IMR-90 (cell line): ENCODE measurements at regions not wholly inside any gene's neighbourhood (a gene's known extent, or its start where the extent isn't known, plus 50 kb on each side); places are given as distances from the start of the nearest gene placed in this dataset.

Source experiments
- ATAC-seq: fragments of 200-7000 bp; cut with Tn5 transposase; 2 replicates; pipeline ENCODE4 v1.9.1; 2020; ENCODE audit warnings: low read depth, mild to moderate bottlenecking, moderate library complexity
- BruUV-seq: library from RNA; stranded (reverse); fragments of 400-500 nt; replicated peaks from 2 replicates; lab custom pipeline; 2021; lab: Mats Ljungman, UMichigan
- CTCF ChIA-PET: fragments of 300-600 bp; formaldehyde crosslinking; extraction: SDS; loops from one replicate; lab custom pipeline; 2021; ENCODE audit warnings: antibody characterized with exemption; lab: Yijun Ruan, JAX
- POLR2A ChIA-PET: fragments of 300-600 bp; sonication (Branson Sonifier 250); formaldehyde crosslinking; loops from one replicate; lab custom pipeline; 2022; ENCODE audit warnings: antibody characterized with exemption; ENCODE audit not compliant: unreplicated experiment; lab: Charles Lee
- DNase-seq: peaks from one replicate; pipeline ENCODE4 v3.0.0; 2013
- H2AFZ ChIP-seq: replicated peaks from 2 replicates; pipeline ENCODE3; 2013; ENCODE audit warnings: low read length, mild to moderate bottlenecking; ENCODE audit not compliant: poor library complexity
- H2AK5ac ChIP-seq: 2 replicates; pipeline ENCODE4 v1.6.1; 2013; ENCODE audit warnings: low read depth, low read length, inconsistent platforms
- H2AK9ac ChIP-seq: replicated peaks from 2 replicates; pipeline ENCODE3; 2013; ENCODE audit warnings: mild to moderate bottlenecking, low read depth, low read length, moderate library complexity; ENCODE audit not compliant: poor library complexity
- H2BK120ac ChIP-seq: 2 replicates; pipeline ENCODE4 v1.6.1; 2013; ENCODE audit warnings: low read depth, low read length, inconsistent platforms
- H2BK15ac ChIP-seq: 3 replicates; pipeline ENCODE4 v1.6.1; 2013; ENCODE audit warnings: low read depth, low read length, inconsistent platforms
- H2BK20ac ChIP-seq: 2 replicates; pipeline ENCODE4 v1.6.1; 2013; ENCODE audit warnings: low read depth, mild to moderate bottlenecking, inconsistent platforms, low read length, moderate library complexity
- H2BK5ac ChIP-seq: 2 replicates; pipeline ENCODE4 v1.6.1; 2013; ENCODE audit warnings: mild to moderate bottlenecking, low read depth, low read length, inconsistent platforms; ENCODE audit not compliant: poor library complexity, severe bottlenecking
- H3K14ac ChIP-seq: replicated peaks from 2 replicates; pipeline ENCODE4 v1.6.1; 2013; ENCODE audit warnings: low read depth, low read length, inconsistent platforms
- H3K18ac ChIP-seq: 2 replicates; pipeline ENCODE4 v1.6.1; 2013; ENCODE audit warnings: low read depth, low read length, control low read depth
- H3K23ac ChIP-seq: 2 replicates; pipeline ENCODE4 v1.6.1; 2013; ENCODE audit warnings: low read depth, low read length, inconsistent platforms
- H3K27ac ChIP-seq: 2 replicates; pipeline ENCODE4 v1.5.1; 2013; ENCODE audit warnings: mild to moderate bottlenecking, control low read depth, low read length; ENCODE audit not compliant: insufficient read depth
- H3K27me3 ChIP-seq: 2 replicates; pipeline ENCODE4 v1.6.1; 2013; ENCODE audit warnings: low read length; ENCODE audit not compliant: control insufficient read depth, insufficient read depth
- H3K36me3 ChIP-seq: 2 replicates; pipeline ENCODE4 v1.6.1; 2013; ENCODE audit warnings: low read length, mixed read lengths; ENCODE audit not compliant: control insufficient read depth, insufficient read depth
- H3K4ac ChIP-seq: 2 replicates; pipeline ENCODE4 v1.6.1; 2013; ENCODE audit warnings: low read depth, low read length, inconsistent platforms
- H3K4me1 ChIP-seq: 2 replicates; pipeline ENCODE4 v1.6.1; 2013; ENCODE audit warnings: low read length, mixed read lengths; ENCODE audit not compliant: control insufficient read depth, insufficient read depth
- H3K4me2 ChIP-seq: 2 replicates; pipeline ENCODE4 v1.6.1; 2013; ENCODE audit warnings: low read depth, mild to moderate bottlenecking, control low read depth, low read length, moderate library complexity
- H3K4me3 ChIP-seq: 2 replicates; pipeline ENCODE4 v1.5.1; 2013; ENCODE audit warnings: low read depth, mild to moderate bottlenecking, control low read depth, low read length, moderate library complexity; ENCODE audit not compliant: insufficient read depth
- H3K56ac ChIP-seq: 2 replicates; pipeline ENCODE4 v1.6.1; 2013; ENCODE audit warnings: low read length, inconsistent platforms; ENCODE audit not compliant: insufficient read depth; ENCODE audit errors: extremely low read depth
- H3K79me1 ChIP-seq, 2 experiments: 2 replicates each; pipeline ENCODE4 v1.6.1; 2013; ENCODE audit warnings: low read length in 2 of 2, inconsistent platforms in 1 of 2, low read depth in 1 of 2
- H3K9ac ChIP-seq: 2 replicates; pipeline ENCODE4 v1.6.1; 2013; ENCODE audit warnings: low read depth, low read length, control low read depth
- H3K9me1 ChIP-seq: 2 replicates; pipeline ENCODE4 v1.6.1; 2013; ENCODE audit warnings: low read length, inconsistent platforms; ENCODE audit not compliant: insufficient read depth
- H3K9me3 ChIP-seq: 2 replicates; pipeline ENCODE4 v1.6.1; 2013; ENCODE audit warnings: low read length; ENCODE audit not compliant: control insufficient read depth, insufficient read depth
- H4K20me1 ChIP-seq: 2 replicates; pipeline ENCODE4 v1.6.1; 2013; ENCODE audit warnings: low read length, inconsistent platforms; ENCODE audit not compliant: insufficient read depth
- H4K5ac ChIP-seq: 2 replicates; pipeline ENCODE4 v1.6.1; 2013; ENCODE audit warnings: mild to moderate bottlenecking, low read depth, low read length, control low read depth
- H4K8ac ChIP-seq, 2 experiments: 2 replicates each; pipeline ENCODE4 v1.6.1; 2013; ENCODE audit warnings: low read depth in 2 of 2, low read length in 2 of 2, control low read depth in 1 of 2, inconsistent platforms in 1 of 2
- H4K91ac ChIP-seq: 2 replicates; pipeline ENCODE4 v1.6.1; 2013; ENCODE audit warnings: low read depth, low read length, inconsistent platforms; ENCODE audit not compliant: insufficient read depth
- BHLHE40 ChIP-seq: fragments of 150-350 bp; IDR thresholded peaks from 2 replicates; pipeline ENCODE4 v1.6.1; 2016; ENCODE audit warnings: mild to moderate bottlenecking, low read depth, low read length
- CEBPB ChIP-seq: IDR thresholded peaks from 2 replicates; pipeline ENCODE4 v1.6.1; 2012; ENCODE audit warnings: low read depth, low read length, improper control_type of control experiment
- MAFK ChIP-seq: IDR thresholded peaks from 2 replicates; pipeline ENCODE4 v1.6.1; 2012; ENCODE audit warnings: low read depth, low read length, improper control_type of control experiment
- POLR2A ChIP-seq: IDR thresholded peaks from 2 replicates; pipeline ENCODE4 v1.6.1; 2012; ENCODE audit warnings: mild to moderate bottlenecking, low read depth, low read length
- WGBS, 2 experiments: methylation state at CpG; one replicate each; pipeline versions ENCODE4 v1.1.5 to v1.1.7; 2013; ENCODE audit warnings: missing lambda C conversion rate in 2 of 2; ENCODE audit not compliant: insufficient read length in 1 of 2; ENCODE audit errors: extremely low coverage in 2 of 2; 5-methylcytosine and 5-hydroxymethylcytosine counted together
- dilution Hi-C: fragments of 300-500 bp; cut with HindIII; formaldehyde crosslinking; loops from one replicate; pipeline ENCODE4 v1.14.3; 2018; ENCODE audit warnings: low sequenced_read_pairs; ENCODE audit not compliant: unreplicated experiment
- in situ Hi-C: fragments of 300-500 bp; cut with MboI; formaldehyde crosslinking; loops from 3 replicates; pipeline ENCODE4 v1.14.3; 2019; ENCODE audit warnings: low sequenced_read_pairs, inconsistent platforms, mixed read lengths
- intact Hi-C: fragments of 100-400 bp; cut with micrococcal nuclease; formaldehyde crosslinking; loops from 2 replicates; pipeline ENCODE4 v1.10.0; 2022

DNA sequence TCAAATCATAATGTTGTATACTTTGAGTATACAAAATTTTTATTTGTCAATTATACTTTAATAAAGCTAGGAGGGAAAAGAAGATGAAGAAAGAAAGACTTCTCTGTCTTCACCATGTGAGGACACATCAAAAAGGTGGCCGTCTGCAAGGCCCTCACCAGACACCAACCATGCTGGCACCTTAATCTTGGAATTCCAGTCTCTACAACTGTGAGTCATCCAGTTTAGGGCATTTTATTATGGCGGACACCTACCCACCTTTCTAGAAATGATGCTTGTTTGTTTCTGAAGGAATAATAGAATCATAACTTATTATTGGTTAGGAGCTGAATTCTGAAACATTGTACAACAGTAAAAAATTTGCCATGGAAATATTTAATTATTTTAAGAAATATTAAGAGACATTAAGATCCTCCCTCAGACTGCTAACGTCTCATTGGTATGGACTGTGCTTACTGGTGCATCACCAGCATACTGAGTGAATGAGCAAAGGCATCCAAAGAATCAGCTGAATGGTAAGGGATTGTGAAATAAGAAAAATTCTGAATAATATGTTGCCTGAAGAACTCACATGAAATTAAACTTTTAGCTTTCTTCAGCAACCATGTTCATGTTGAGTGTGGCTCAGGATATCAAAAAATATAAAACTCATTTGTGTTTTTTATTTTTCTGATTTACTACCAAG lies 536.6 kb downstream of the HTR7 start:
- H2AFZ ChIP-seq, result no peak overlapping the region
- H2AK5ac ChIP-seq, result 0 out of 2 replicates have a peak overlapping the region, but pooled peaks have one; percentile 57
- H3K4ac ChIP-seq, result no peak overlapping the region
- H3K36me3 ChIP-seq, result no peaks in the 10 kb centered on the region
- peak; percentile 71 for DNase-seq
- ATAC-seq, result peak; percentile 92
- H3K27me3 ChIP-seq, result no peaks in the 10 kb centered on the region
- in situ Hi-C loops, result no loop called here
- H3K27ac ChIP-seq, result no peak overlapping the region; the same call in 1 of the 2 replicates
- H3K9ac ChIP-seq, result no peak overlapping the region
- no peak overlapping the region for H2BK15ac ChIP-seq
- no peaks in the 10 kb centered on the region for H4K20me1 ChIP-seq
- H4K5ac ChIP-seq, result 0 out of 2 replicates have a peak overlapping the region, but pooled peaks have one; percentile 59
- no peak overlapping the region for H3K23ac ChIP-seq
- no peak overlapping the region for H3K4me2 ChIP-seq
- no peak overlapping the region for H4K91ac ChIP-seq
- H2AK9ac ChIP-seq, result no peak overlapping the region
- POLR2A ChIA-PET, result no interaction called here
- TF ChIP-seq MAFK, result no peak
- TF ChIP-seq POLR2A, result no peak
- no peak for TF ChIP-seq BHLHE40
- TF ChIP-seq CEBPB, result peak; percentile 81
- H3K79me1 ChIP-seq, result no peaks in the 10 kb centered on the region; a peak in 1 of 4 replicates
- peak overlapping the region; percentile 74 for H3K18ac ChIP-seq
- H3K56ac ChIP-seq, result no peak overlapping the region
- no CpG with 5 or more reads among the region's 3 CpGs for WGBS, 2 experiments
- intact Hi-C loops, result loop anchor here (5.0 kb wide), 1 partner anchor 96 kb away; no protein-coding TSS in a partner anchor
- H2BK120ac ChIP-seq, result no peak overlapping the region; the same call in 1 of the 2 replicates
- CTCF ChIA-PET, result interaction anchor here (1.0 to 1.1 kb wide), 2 partner anchors 16 to 259 kb away, joined by 3 read pairs; no protein-coding TSS in a partner anchor
- no peak overlapping the region for H3K4me3 ChIP-seq
- BruUV-seq, result no TSS peak
- peak overlapping the region; percentile 30 for H2BK5ac ChIP-seq
- dilution Hi-C loops, result no loop called here
- no peaks in the 10 kb centered on the region for H3K9me3 ChIP-seq
- peaks cover 7% of the 10 kb centered on the region for H3K4me1 ChIP-seq
- peaks cover 7% of the 10 kb centered on the region; the same call in 1 of the 2 replicates for H3K9me1 ChIP-seq
- no peak overlapping the region for H3K14ac ChIP-seq
- H2BK20ac ChIP-seq, result no peak overlapping the region
- no peak overlapping the region for H4K8ac ChIP-seq
